Adrenal gland (tissue), 9 donors: ENCODE measurements at regions not wholly inside any gene's neighbourhood (a gene's known extent, or its start where the extent isn't known, plus 50 kb on each side); places are given as distances from the start of the nearest gene placed in this dataset.

Source experiments
- DNase-seq, 7 donors: peaks; one replicate each; pipeline ENCODE4 v3.0.0-alpha.2; 2019 to 2020
- H3K27ac ChIP-seq, 5 donors: fragments of 200-600 bp; sonication (generic) in 4 of 5; 1 replicate in 3 of 5; 2 replicates in 2 of 5; pipeline versions ENCODE4 v1.5.1 to v1.8.0; 2016 to 2020; ENCODE audit warnings: mild to moderate bottlenecking in 1 of 5
- H3K27me3 ChIP-seq: fragments of 200-600 bp; 2 replicates; pipeline ENCODE4 v1.8.0; 2021
- H3K36me3 ChIP-seq, 2 donors: fragments of 200-600 bp; replicated peaks in 1 of 2; 1 replicate in 1 of 2; 2 replicates in 1 of 2; pipeline versions ENCODE4 v1.5.1 to v1.8.0; 2018 to 2022
- H3K4me1 ChIP-seq, 2 donors: fragments of 200-600 bp; replicated peaks in 1 of 2; 1 replicate in 1 of 2; 2 replicates in 1 of 2; pipeline versions ENCODE4 v1.5.1 to v1.8.0; 2018 to 2021
- H3K4me3 ChIP-seq, 4 donors: fragments of 200-600 bp; sonication (generic) in 3 of 4; one replicate each; pipeline ENCODE4 v1.5.1; 2016 to 2018
- H3K9me3 ChIP-seq, 3 donors: fragments of 200-600 bp; sonication (generic) in 1 of 3; replicated peaks in 1 of 3; 1 replicate in 2 of 3; 2 replicates in 1 of 3; pipeline versions ENCODE4 v1.5.1 to v1.8.0; 2016 to 2021
- POLR2A ChIP-seq, 2 donors: fragments of 450-650 bp; IDR thresholded peaks; one replicate each; pipeline ENCODE4 v1.6.1; 2017; ENCODE audit warnings: antibody characterized with exemption in 2 of 2, mild to moderate bottlenecking in 2 of 2, moderate library complexity in 1 of 2
- WGBS, 4 donors: extraction: QIAGEN DNeasy Blood & Tissue Kit in 2 of 4; methylation state at CpG; one replicate each; pipeline versions ENCODE4 v1.1.5 to v1.1.7; 2013 to 2017; 5-methylcytosine and 5-hydroxymethylcytosine counted together
- intact Hi-C, 2 donors: fragments of 100-400 bp; cut with DNase I; formaldehyde crosslinking; loops; one replicate each; pipeline versions ENCODE4 v1.14.1 to v1.15.0; 2022 to 2023
- TF ChIP-seq, protein P1 (sequence below), 6 experiments: fragments of 450-650 bp in 4 of 6; fragments of 200-600 bp in 2 of 6; sonication (generic) in 1 of 6; IDR thresholded peaks; 1 replicate in 5 of 6; 2 replicates in 1 of 6; pipeline versions ENCODE4 v1.5.1 to v1.8.0; 2016 to 2021; ENCODE audit warnings: antibody characterized with exemption in 6 of 6, mild to moderate bottlenecking in 2 of 6, moderate library complexity in 1 of 6
- donor health status: healthy with polysubstance abuse.
- donor health status: Bipolar disorder and iron deficiency.
- donor health status: DM: yes; HTN: yes; CAD: no.
- donor health status: DM: no; HTN: no; CAD: no.
- donor health status: DM: no; HTN: no; CAD: no.

DNA sequence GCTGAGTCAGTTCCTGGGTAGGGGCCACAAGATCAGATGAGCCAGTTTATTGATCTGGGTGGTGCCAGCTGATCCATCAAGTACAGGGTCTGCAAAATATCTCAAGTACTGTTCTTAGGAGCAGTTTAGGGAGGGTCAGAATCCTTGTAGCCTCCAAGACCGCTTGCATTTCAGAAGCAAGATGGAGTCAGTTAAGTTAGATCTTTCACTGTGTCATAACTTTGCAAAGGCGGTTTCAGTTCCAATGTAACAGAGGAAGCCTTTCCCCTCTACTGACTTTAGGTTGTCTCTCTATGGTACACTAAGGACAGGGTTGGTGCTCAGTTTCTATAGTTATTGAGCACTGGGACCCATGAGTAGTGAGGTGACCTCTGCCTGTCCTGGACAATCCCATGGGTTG lies 127.3 kb upstream of the WDR1 start:
- no peaks in the 10 kb centered on the region for H3K4me1 ChIP-seq
- peaks cover 5% of the 10 kb centered on the region for H3K27me3 ChIP-seq
- H3K27ac ChIP-seq, result no peak overlapping the region
- no peak for TF ChIP-seq POLR2A (IDR thresholded peaks at IDR 0.05)
- TF ChIP-seq, protein P1, sequence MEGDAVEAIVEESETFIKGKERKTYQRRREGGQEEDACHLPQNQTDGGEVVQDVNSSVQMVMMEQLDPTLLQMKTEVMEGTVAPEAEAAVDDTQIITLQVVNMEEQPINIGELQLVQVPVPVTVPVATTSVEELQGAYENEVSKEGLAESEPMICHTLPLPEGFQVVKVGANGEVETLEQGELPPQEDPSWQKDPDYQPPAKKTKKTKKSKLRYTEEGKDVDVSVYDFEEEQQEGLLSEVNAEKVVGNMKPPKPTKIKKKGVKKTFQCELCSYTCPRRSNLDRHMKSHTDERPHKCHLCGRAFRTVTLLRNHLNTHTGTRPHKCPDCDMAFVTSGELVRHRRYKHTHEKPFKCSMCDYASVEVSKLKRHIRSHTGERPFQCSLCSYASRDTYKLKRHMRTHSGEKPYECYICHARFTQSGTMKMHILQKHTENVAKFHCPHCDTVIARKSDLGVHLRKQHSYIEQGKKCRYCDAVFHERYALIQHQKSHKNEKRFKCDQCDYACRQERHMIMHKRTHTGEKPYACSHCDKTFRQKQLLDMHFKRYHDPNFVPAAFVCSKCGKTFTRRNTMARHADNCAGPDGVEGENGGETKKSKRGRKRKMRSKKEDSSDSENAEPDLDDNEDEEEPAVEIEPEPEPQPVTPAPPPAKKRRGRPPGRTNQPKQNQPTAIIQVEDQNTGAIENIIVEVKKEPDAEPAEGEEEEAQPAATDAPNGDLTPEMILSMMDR (IDR thresholded peaks at IDR 0.05), result no peak
- H3K36me3 ChIP-seq, result no peaks in the 10 kb centered on the region
- 71 to 96% (median 83%) methylated on average over 2 of the region's 2 CpGs for WGBS, 4 donors
- no peak overlapping the region for H3K4me3 ChIP-seq
- no peak for DNase-seq
- intact Hi-C loops, result no loop called here
- H3K9me3 ChIP-seq, result no peaks in the 10 kb centered on the region

DNA sequence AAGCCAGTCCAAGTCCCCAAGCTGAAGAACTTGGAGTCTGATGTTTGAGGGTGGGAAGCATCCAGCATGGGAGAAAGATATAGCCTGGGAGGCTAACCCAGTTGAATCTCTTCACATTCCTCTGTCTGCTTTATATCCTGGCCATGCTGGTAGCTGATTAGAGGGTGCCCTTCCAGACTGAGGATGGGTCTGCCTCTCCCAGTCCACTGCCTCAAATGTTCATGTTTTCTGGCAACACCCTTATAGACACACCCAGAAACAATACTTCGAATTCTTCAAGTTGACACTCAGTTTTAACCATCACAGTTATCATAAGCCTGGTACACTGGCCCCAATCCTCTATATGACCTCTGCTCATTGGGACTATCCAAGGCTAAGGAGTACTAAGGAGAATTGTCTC lies 124.1 kb upstream of the WDR1 start:
- intact Hi-C loops, result no loop called here
- no peaks in the 10 kb centered on the region for H3K36me3 ChIP-seq
- no peaks in the 10 kb centered on the region for H3K9me3 ChIP-seq
- H3K4me3 ChIP-seq, result no peak overlapping the region
- TF ChIP-seq POLR2A (IDR thresholded peaks at IDR 0.05), result no peak
- TF ChIP-seq, protein P1 (IDR thresholded peaks at IDR 0.05), result no peak
- DNase-seq, result no peak
- H3K27me3 ChIP-seq, result peaks cover 5% of the 10 kb centered on the region
- 0 to 33% (median 16%) methylated on average over 1 of the region's 1 CpG for WGBS, 4 donors
- no peak overlapping the region for H3K27ac ChIP-seq
- no peaks in the 10 kb centered on the region for H3K4me1 ChIP-seq

DNA sequence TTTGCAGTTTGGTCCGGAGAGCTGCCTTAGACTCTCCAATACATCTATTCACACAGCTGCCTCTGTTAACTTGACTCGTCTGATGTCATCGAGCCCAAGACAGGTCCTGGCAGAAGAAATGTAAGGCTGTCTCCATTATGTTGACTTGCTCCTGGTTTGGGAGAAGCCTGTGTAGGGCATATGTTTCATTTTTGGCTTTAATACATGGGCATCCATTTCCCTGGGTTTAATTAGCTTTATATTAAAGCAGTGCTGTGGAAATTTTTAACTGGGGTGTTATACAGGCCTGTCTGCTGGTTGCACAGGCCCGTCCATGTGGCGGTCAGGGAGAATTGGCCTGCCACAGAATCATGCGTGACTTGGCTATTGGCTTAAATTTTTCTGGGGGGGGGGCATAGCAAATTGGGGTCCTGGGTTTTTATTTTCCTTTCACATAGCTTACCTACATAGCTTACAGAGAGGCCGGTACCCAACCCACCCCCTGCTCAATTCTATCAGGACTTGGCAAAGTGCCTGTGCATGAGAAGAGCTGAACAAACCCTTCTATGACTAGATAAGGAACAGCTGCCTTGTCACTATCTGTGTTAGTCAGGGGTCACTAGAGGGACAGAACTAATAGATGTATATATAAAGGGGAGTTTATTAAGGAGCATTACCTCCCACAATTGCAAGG lies 123.5 kb upstream of the WDR1 start:
- no peak overlapping the region for H3K4me3 ChIP-seq
- DNase-seq, result no peak
- no peaks in the 10 kb centered on the region for H3K9me3 ChIP-seq
- no peak for TF ChIP-seq POLR2A (IDR thresholded peaks at IDR 0.05)
- TF ChIP-seq, protein P1 (IDR thresholded peaks at IDR 0.05), result no peak
- 72 to 78% (median 74%) methylated on average over 7 of the region's 7 CpGs for WGBS, 4 donors
- no peaks in the 10 kb centered on the region for H3K4me1 ChIP-seq
- H3K27ac ChIP-seq, result no peak overlapping the region
- intact Hi-C loops, result no loop called here
- H3K36me3 ChIP-seq, result no peaks in the 10 kb centered on the region
- H3K27me3 ChIP-seq, result peaks cover 5% of the 10 kb centered on the region

DNA sequence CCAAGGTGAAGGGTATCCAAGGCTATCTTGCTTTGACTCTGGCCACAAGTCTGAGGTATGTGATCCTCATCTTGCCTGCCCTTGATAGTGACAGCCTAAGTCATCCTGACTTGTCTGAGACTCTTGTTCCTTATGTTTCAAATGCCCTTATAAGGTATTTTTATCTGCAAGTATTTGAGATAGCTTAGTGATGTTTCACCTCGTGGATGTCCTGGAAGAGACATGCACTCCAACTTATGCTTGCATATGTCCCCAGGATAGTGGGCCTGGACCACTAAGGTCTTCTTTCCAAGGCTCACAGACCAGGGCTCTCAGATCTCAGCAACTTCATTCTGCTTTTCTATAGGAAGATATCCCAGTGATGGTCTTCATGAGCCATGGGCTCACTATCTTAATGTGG lies 120.5 kb upstream of the WDR1 start:
- WGBS, 4 donors, result 18 to 69% (median 57%) methylated on average over 1 of the region's 1 CpG
- H3K27me3 ChIP-seq, result peaks cover 3% of the 10 kb centered on the region
- intact Hi-C loops, result no loop called here

More for the DNA sequence above, 120.5 kb upstream of the WDR1 start:
- no peaks in the 10 kb centered on the region for H3K9me3 ChIP-seq
- H3K36me3 ChIP-seq, result no peaks in the 10 kb centered on the region
- DNase-seq, result no peak
- H3K27ac ChIP-seq, result no peak overlapping the region
- no peaks in the 10 kb centered on the region for H3K4me1 ChIP-seq
- TF ChIP-seq, protein P1 (IDR thresholded peaks at IDR 0.05), result no peak
- TF ChIP-seq POLR2A (IDR thresholded peaks at IDR 0.05), result no peak
- H3K4me3 ChIP-seq, result no peak overlapping the region
